ENCODE measurements at regions not wholly inside any gene's neighbourhood (a gene's known extent, or its start where the extent isn't known, plus 50 kb on each side); places are given as distances from the start of the nearest gene placed in this dataset.

GRCh38 chr19:24029941-24030636, 56.9 kb upstream of the ZNF254 start:
- H4K5ac ChIP-seq (ENCODE audit: insufficient read length, low read depth, low read length): no peak overlapping the region
- H2AK5ac ChIP-seq (ENCODE audit: insufficient read length, low read length): no peak overlapping the region
- H3K14ac ChIP-seq (ENCODE audit: insufficient read depth, low read length): no peak overlapping the region
- H2BK12ac ChIP-seq (ENCODE audit: insufficient read length, low read depth, low read length): no peak overlapping the region
- H2AFZ ChIP-seq (ENCODE audit: low read length): no peak overlapping the region
- H3K4ac ChIP-seq (ENCODE audit: low read depth, low read length): no peak overlapping the region
- peaks cover 0 to 5% (median 3%) of the 10 kb centered on the region in 3 experiments; a peak in 4 of 7 replicates for H3K36me3 Mint-ChIP-seq (ENCODE audit: insufficient read depth in 1 of 3, low read depth in 3 of 3)
- H3K79me1 ChIP-seq (ENCODE audit: insufficient read depth, low read depth, low read length, poor library complexity, severe bottlenecking): no peaks in the 10 kb centered on the region
- H3K4me1 Mint-ChIP-seq: peaks cover 2 to 8% of the 10 kb centered on the region in 2 experiments
- no peak overlapping the region for H3K56ac ChIP-seq (ENCODE audit: insufficient read length, low read depth, low read length)
- no peak overlapping the region for H3K27ac ChIP-seq (ENCODE audit: insufficient read length, low read depth, low read length)
- no peak overlapping the region for H4K8ac ChIP-seq (replicated peaks; ENCODE audit: insufficient read length, low read depth, low read length)
- DNase-seq: peak; percentile 33
- H3K4me3 Mint-ChIP-seq: no peak overlapping the region; a peak in 1 of 5 replicates
- no peaks in the 10 kb centered on the region for H3K27me3 ChIP-seq (ENCODE audit: insufficient read depth, low read length)
- peaks cover 28 to 34% of the 10 kb centered on the region in 2 experiments; a peak in 4 of 5 replicates for H3K9me3 Mint-ChIP-seq
- no peak overlapping the region for H4K91ac ChIP-seq (ENCODE audit: insufficient read length, low read depth, low read length)
- no peak overlapping the region for H3K9ac ChIP-seq (ENCODE audit: extremely low read depth, insufficient read length, low read length)
- H3K4me2 ChIP-seq (ENCODE audit: insufficient read depth, insufficient read length, low read length): no peak overlapping the region
- no CpG with 5 or more reads among the region's 8 CpGs for WGBS (ENCODE audit: extremely low coverage, insufficient read length, low lambda C conversion rate)
- no peak overlapping the region for H2BK15ac ChIP-seq (ENCODE audit: low read depth, low read length)
- no peaks in the 10 kb centered on the region for H3K9me3 ChIP-seq (ENCODE audit: control insufficient read depth, low read depth, low read length)
- peak; percentile 34; the same call in 2 of the 3 replicates for TF ChIP-seq CTCF (conservative IDR thresholded peaks at IDR 0.05)
- H3K4me1 ChIP-seq (ENCODE audit: insufficient read depth, low read length): no peaks in the 10 kb centered on the region; the same call in 1 of the 2 replicates
- H4K20me1 ChIP-seq (ENCODE audit: control insufficient read depth, insufficient read depth, insufficient read length): no peaks in the 10 kb centered on the region
- H3K79me2 ChIP-seq (ENCODE audit: insufficient read depth, low read length): peaks cover 4% of the 10 kb centered on the region; the same call in 1 of the 2 replicates
- no peak overlapping the region for H3T11ph ChIP-seq (ENCODE audit: low read length)
- no peaks in the 10 kb centered on the region for H3K27me3 Mint-ChIP-seq (ENCODE audit: low read depth)
- H2BK120ac ChIP-seq (ENCODE audit: low read depth, low read length, poor library complexity, severe bottlenecking): no peak overlapping the region
- H3K23ac ChIP-seq (ENCODE audit: insufficient read length, low read depth, low read length): no peak overlapping the region
- no peak overlapping the region for H2BK20ac ChIP-seq (ENCODE audit: low read depth, low read length, poor library complexity, severe bottlenecking)
- H3K23me2 ChIP-seq (ENCODE audit: insufficient read length, low read depth, low read length, poor library complexity, severe bottlenecking): peaks cover 4% of the 10 kb centered on the region
- no peak overlapping the region for H3K18ac ChIP-seq (ENCODE audit: insufficient read length, low read depth, low read length)
- H3K27ac Mint-ChIP-seq: no peak overlapping the region
- no peak overlapping the region for H2BK5ac ChIP-seq (ENCODE audit: insufficient read length, low read length)

Measured in H9 (cell line).